Epithelial cell of esophagus (primary cell): ENCODE measurements at regions not wholly inside any gene's neighbourhood (a gene's known extent, or its start where the extent isn't known, plus 50 kb on each side); places are given as distances from the start of the nearest gene placed in this dataset.

Experiments used
- DNase-seq: peaks from one replicate; pipeline ENCODE4 v3.0.0; 2010; ENCODE audit warnings: low read depth
- H3K4me3 ChIP-seq: 2 replicates; pipeline ENCODE4 v1.5.1; 2011; ENCODE audit warnings: mild to moderate bottlenecking, low read length, control low read depth
- CTCF ChIP-seq: IDR thresholded peaks from 2 replicates; pipeline ENCODE4 v1.5.1; 2011; ENCODE audit warnings: low read depth, mild to moderate bottlenecking, low read length, control low read depth, inconsistent platforms; ENCODE audit not compliant: insufficient read depth; ENCODE audit errors: missing control alignments

GRCh38 chr16:55184619-55185018 lies 139.4 kb upstream of the IRX6 start:
- H3K4me3 ChIP-seq = no peak overlapping the region
- TF ChIP-seq CTCF = no peak
- no peak for DNase-seq

- DNase-seq = no peak
- no peak for TF ChIP-seq CTCF
- H3K4me3 ChIP-seq = no peak overlapping the region
These were observed 134.8 kb upstream of the IRX6 start for GRCh38 chr16:55189224-55189623.

- TF ChIP-seq CTCF = no peak
- no peak for DNase-seq
- no peak overlapping the region for H3K4me3 ChIP-seq
These were observed 134.0 kb upstream of the IRX6 start for GRCh38 chr16:55189682-55190636.

- H3K4me3 ChIP-seq = no peak overlapping the region
- no peak for TF ChIP-seq CTCF
- no peak for DNase-seq
These were observed 131.3 kb upstream of the IRX6 start for GRCh38 chr16:55192734-55193133.

GRCh38 chr16:55203570-55203969 lies 120.4 kb upstream of the IRX6 start:
- DNase-seq = no peak
- H3K4me3 ChIP-seq = no peak overlapping the region
- TF ChIP-seq CTCF = no peak

- TF ChIP-seq CTCF = no peak
- H3K4me3 ChIP-seq = no peak overlapping the region
- DNase-seq = no peak
These were observed 119.9 kb upstream of the IRX6 start for GRCh38 chr16:55204069-55204468.

- no peak for TF ChIP-seq CTCF
- no peak overlapping the region for H3K4me3 ChIP-seq
- no peak for DNase-seq
These were observed 119.1 kb upstream of the IRX6 start for GRCh38 chr16:55204923-55205322.
